SU-DHL-6 (cell line): ENCODE measurements at regions not wholly inside any gene's neighbourhood (a gene's known extent, or its start where the extent isn't known, plus 50 kb on each side); places are given as distances from the start of the nearest gene placed in this dataset.

Source experiments
- H2AFZ ChIP-seq: fragments of 200-600 bp; sonication (generic); 2 replicates; pipeline ENCODE4 v1.6.1; 2014; ENCODE audit warnings: low read depth, mild to moderate bottlenecking, moderate library complexity, mixed read lengths, antibody characterized with exemption, low read length; ENCODE audit not compliant: severe bottlenecking
- H3F3A ChIP-seq: fragments of 200-600 bp; shearing (Covaris generic); 2 replicates; pipeline ENCODE4 v1.6.0; 2016; ENCODE audit warnings: antibody characterized with exemption, mild to moderate bottlenecking; ENCODE audit not compliant: insufficient read depth
- H3K27ac ChIP-seq: fragments of 200-600 bp; sonication (generic); 2 replicates; pipeline ENCODE4 v1.5.1; 2016; ENCODE audit warnings: low read depth, mild to moderate bottlenecking, low read length, moderate library complexity, mixed read lengths
- H3K27me3 ChIP-seq: fragments of 200-600 bp; sonication (generic), shearing (Covaris generic); 2 replicates; pipeline ENCODE4 v1.6.0; 2014; ENCODE audit warnings: mild to moderate bottlenecking, low read length
- H3K36me3 ChIP-seq: fragments of 200-600 bp; sonication (generic); 2 replicates; pipeline ENCODE4 v1.6.1; 2014; ENCODE audit warnings: mild to moderate bottlenecking, low read length, mixed read lengths
- H3K4me2 ChIP-seq: fragments of 300-600, 200-600 bp; shearing (Covaris generic), sonication (generic); 2 replicates; pipeline ENCODE4 v1.6.0; 2014; ENCODE audit warnings: low read length, low read depth, mild to moderate bottlenecking; ENCODE audit not compliant: poor library complexity, severe bottlenecking
- H3K4me3 ChIP-seq: fragments of 200-600 bp; sonication (generic); 2 replicates; pipeline ENCODE4 v1.5.1; 2014; ENCODE audit warnings: antibody characterized with exemption, low read length, mild to moderate bottlenecking, mixed read lengths; ENCODE audit not compliant: insufficient read depth, poor library complexity, severe bottlenecking
- H3K79me2 ChIP-seq: fragments of 200-600 bp; sonication (generic); 2 replicates; pipeline ENCODE4 v1.6.1; 2014; ENCODE audit warnings: mild to moderate bottlenecking, low read length, moderate library complexity; ENCODE audit not compliant: insufficient read depth
- H3K9ac ChIP-seq: fragments of 200-600 bp; sonication (generic); 2 replicates; pipeline ENCODE4 v1.7.0; 2014; ENCODE audit warnings: mild to moderate bottlenecking, low read length
- H3K9me2 ChIP-seq: fragments of 200-600 bp; sonication (generic); replicated peaks from 2 replicates; pipeline ENCODE4 v1.6.1; 2014; ENCODE audit warnings: low read length; ENCODE audit not compliant: insufficient read depth
- H3K9me3 ChIP-seq: fragments of 200-600 bp; sonication (generic); 2 replicates; pipeline ENCODE4 v1.6.1; 2014; ENCODE audit warnings: low read length, mixed read lengths; ENCODE audit not compliant: insufficient read depth
- H4K20me1 ChIP-seq: fragments of 200-600 bp; sonication (generic); 2 replicates; pipeline ENCODE4 v1.6.1; 2014; ENCODE audit warnings: low read depth, mild to moderate bottlenecking, antibody characterized with exemption, low read length, moderate library complexity, mixed read lengths
- EZH2phosphoT487 ChIP-seq: fragments of 200-600 bp; sonication (generic), shearing (Covaris generic); conservative IDR thresholded peaks from 2 replicates; pipeline ENCODE4 v1.6.1; 2018; ENCODE audit warnings: mild to moderate bottlenecking, antibody characterized with exemption, low read length, moderate library complexity, mixed read lengths
- TF ChIP-seq, protein P1 (sequence below): fragments of 200-600 bp; sonication (generic); IDR thresholded peaks from one replicate; pipeline ENCODE4 v1.5.1; 2017; ENCODE audit warnings: antibody characterized with exemption, mild to moderate bottlenecking, low read length, moderate library complexity; ENCODE audit not compliant: insufficient read depth, poor library complexity, severe bottlenecking

GRCh38 chr3:113075588-113075987 is 84.8 kb downstream of the GTPBP8 start:
- no peaks in the 10 kb centered on the region for H3K9me2 ChIP-seq
- no peak overlapping the region for H3K9ac ChIP-seq
- H3K4me3 ChIP-seq: no peak overlapping the region
- TF ChIP-seq EZH2phosphoT487: no peak
- TF ChIP-seq, protein P1, sequence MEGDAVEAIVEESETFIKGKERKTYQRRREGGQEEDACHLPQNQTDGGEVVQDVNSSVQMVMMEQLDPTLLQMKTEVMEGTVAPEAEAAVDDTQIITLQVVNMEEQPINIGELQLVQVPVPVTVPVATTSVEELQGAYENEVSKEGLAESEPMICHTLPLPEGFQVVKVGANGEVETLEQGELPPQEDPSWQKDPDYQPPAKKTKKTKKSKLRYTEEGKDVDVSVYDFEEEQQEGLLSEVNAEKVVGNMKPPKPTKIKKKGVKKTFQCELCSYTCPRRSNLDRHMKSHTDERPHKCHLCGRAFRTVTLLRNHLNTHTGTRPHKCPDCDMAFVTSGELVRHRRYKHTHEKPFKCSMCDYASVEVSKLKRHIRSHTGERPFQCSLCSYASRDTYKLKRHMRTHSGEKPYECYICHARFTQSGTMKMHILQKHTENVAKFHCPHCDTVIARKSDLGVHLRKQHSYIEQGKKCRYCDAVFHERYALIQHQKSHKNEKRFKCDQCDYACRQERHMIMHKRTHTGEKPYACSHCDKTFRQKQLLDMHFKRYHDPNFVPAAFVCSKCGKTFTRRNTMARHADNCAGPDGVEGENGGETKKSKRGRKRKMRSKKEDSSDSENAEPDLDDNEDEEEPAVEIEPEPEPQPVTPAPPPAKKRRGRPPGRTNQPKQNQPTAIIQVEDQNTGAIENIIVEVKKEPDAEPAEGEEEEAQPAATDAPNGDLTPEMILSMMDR: no peak
- no peak overlapping the region for H3K27ac ChIP-seq
- no peaks in the 10 kb centered on the region for H3K9me3 ChIP-seq
- no peak overlapping the region for H2AFZ ChIP-seq
- H3F3A ChIP-seq: no peaks in the 10 kb centered on the region
- H3K79me2 ChIP-seq: no peaks in the 10 kb centered on the region
- H3K4me2 ChIP-seq: no peak overlapping the region
- H3K36me3 ChIP-seq: no peaks in the 10 kb centered on the region
- no peaks in the 10 kb centered on the region for H4K20me1 ChIP-seq
- no peaks in the 10 kb centered on the region for H3K27me3 ChIP-seq

GRCh38 chr3:113079218-113079961 is 88.6 kb downstream of the GTPBP8 start:
- no peaks in the 10 kb centered on the region for H4K20me1 ChIP-seq
- no peaks in the 10 kb centered on the region for H3K9me2 ChIP-seq
- no peak overlapping the region for H3K9ac ChIP-seq
- no peaks in the 10 kb centered on the region for H3K27me3 ChIP-seq
- H3K4me3 ChIP-seq: no peak overlapping the region
- H3F3A ChIP-seq: no peaks in the 10 kb centered on the region
- H2AFZ ChIP-seq: no peak overlapping the region
- TF ChIP-seq EZH2phosphoT487: no peak
- TF ChIP-seq, protein P1: no peak
- H3K79me2 ChIP-seq: no peaks in the 10 kb centered on the region
- H3K27ac ChIP-seq: no peak overlapping the region
- H3K36me3 ChIP-seq: no peaks in the 10 kb centered on the region
- no peaks in the 10 kb centered on the region for H3K9me3 ChIP-seq
- H3K4me2 ChIP-seq: no peak overlapping the region

GRCh38 chr3:113084777-113085176 is 94.0 kb downstream of the GTPBP8 start:
- Histone ChIP-seq H2AFZ (no peak overlapping the region), H3K27me3 (no peaks in the 10 kb centered on the region), H3K36me3 (no peaks in the 10 kb centered on the region), H4K20me1 (no peaks in the 10 kb centered on the region), H3K9ac (no peak overlapping the region), H3K4me2 (no peak overlapping the region), H3K79me2 (no peaks in the 10 kb centered on the region), H3K4me3 (no peak overlapping the region), H3F3A (no peaks in the 10 kb centered on the region), H3K9me2 (no peaks in the 10 kb centered on the region), H3K9me3 (no peaks in the 10 kb centered on the region), H3K27ac (no peak overlapping the region)
- TF ChIP-seq EZH2phosphoT487: no peak
- TF ChIP-seq, protein P1: no peak
